GM12891 (cell line): ENCODE measurements at regions not wholly inside any gene's neighbourhood (a gene's known extent, or its start where the extent isn't known, plus 50 kb on each side); places are given as distances from the start of the nearest gene placed in this dataset.

Experiments used
- DNase-seq: peaks from one replicate; pipeline ENCODE4 v3.0.0; 2011; ENCODE audit warnings: low spot score; ENCODE audit not compliant: insufficient read length
- FAIRE-seq: peaks from 2 replicates; lab custom pipeline; 2011; peaks lifted over from hg19 to GRCh38; lab: Jason Lieb, UNC
- PAX5 ChIP-seq: IDR thresholded peaks from 2 replicates; pipeline ENCODE4 v1.6.1; 2011; ENCODE audit warnings: low read length, moderate library complexity, mild to moderate bottlenecking; ENCODE audit not compliant: insufficient read depth, severe bottlenecking
- POLR2A ChIP-seq: IDR thresholded peaks from 2 replicates; pipeline ENCODE4 v1.6.1; 2011; ENCODE audit warnings: low read depth, low read length, control low read depth
- POLR2AphosphoS5 ChIP-seq: IDR thresholded peaks from 2 replicates; pipeline ENCODE4 v1.6.1; 2011; ENCODE audit warnings: low read depth, low read length, control low read depth
- POU2F2 ChIP-seq: IDR thresholded peaks from 2 replicates; pipeline ENCODE4 v1.6.1; 2011; ENCODE audit warnings: low read depth, mild to moderate bottlenecking, control low read depth, low read length, moderate library complexity
- SPI1 ChIP-seq: IDR thresholded peaks from 2 replicates; pipeline ENCODE4 v1.6.1; 2011; ENCODE audit warnings: low read depth, low read length, control low read depth
- TAF1 ChIP-seq: IDR thresholded peaks from 2 replicates; pipeline ENCODE4 v1.6.1; 2011; ENCODE audit warnings: low read depth, low read length, control low read depth

GRCh38 chr5:30928956-30929355 is 264.5 kb upstream of the CDH6 start:
- DNase-seq, result no peak
- no peak for FAIRE-seq
- TF ChIP-seq PAX5 (no peak), SPI1 (no peak), POLR2AphosphoS5 (no peak), TAF1 (no peak), POLR2A (no peak)

DNA sequence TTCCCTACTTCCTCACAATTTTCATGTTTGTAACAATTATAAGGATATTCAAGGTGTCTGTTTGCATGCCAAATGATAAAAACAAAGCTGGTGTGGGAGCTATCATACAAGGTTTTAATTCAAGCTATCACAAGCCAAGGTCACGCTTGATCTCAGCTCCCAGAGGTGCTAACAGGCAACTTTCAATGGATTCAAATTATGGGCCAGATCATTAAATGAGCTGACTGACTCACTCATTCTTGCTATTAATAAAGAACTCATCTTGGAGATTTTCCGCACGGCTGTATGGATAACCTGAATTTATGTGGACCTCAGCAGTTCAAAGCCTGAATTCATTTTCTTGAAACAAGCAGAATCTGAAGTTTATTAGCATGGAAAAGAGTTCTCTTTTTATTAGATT is 267.3 kb upstream of the CDH6 start:
- DNase-seq, result no peak
- FAIRE-seq, result no peak
- TF ChIP-seq POU2F2 (no peak), TAF1 (no peak), POLR2A (no peak), SPI1 (no peak), PAX5 (no peak), POLR2AphosphoS5 (no peak)

DNA sequence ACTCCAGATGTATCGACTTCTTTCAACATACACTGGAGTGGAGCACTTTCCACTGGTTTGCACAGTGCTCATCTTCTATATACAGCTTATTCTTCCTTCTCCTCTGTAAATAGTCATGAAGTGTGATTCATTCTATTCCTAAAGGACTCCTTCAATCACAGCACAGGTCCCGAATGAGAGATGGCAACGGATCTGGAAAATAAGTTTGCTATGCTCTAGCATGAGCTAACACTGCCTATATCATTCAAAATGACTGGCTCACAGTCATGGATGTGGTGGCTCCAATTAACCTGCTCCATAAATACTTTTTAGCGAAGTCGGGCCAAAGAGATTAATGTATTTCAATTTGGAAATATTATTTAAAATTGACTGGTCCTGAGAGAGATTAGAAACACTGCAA is 272.1 kb upstream of the CDH6 start:
- DNase-seq (no peak), FAIRE-seq (no peak)
- TF ChIP-seq POLR2AphosphoS5 (no peak), POLR2A (no peak), TAF1 (no peak), PAX5 (no peak), SPI1 (no peak), POU2F2 (no peak)

DNA sequence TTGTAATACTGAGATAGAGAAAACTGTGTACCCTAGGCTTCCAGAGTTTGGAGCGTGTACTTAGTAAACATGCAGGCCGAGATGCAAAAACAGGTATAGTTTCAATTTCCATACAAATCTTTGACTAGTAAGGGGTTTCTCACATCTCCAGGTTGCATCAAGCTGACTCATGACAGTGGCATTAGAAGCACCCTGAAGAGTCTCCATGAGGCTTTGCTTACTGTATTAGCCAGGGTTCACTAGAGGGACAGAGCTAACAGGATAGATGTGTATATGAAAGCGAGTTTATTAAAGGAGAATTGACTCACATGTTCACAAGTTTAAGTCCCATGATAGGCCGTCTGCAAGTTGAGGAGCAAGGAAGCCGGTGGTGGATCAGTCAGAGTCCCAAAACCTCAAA is 275.3 kb upstream of the CDH6 start:
- TF ChIP-seq TAF1, result no peak
- TF ChIP-seq PAX5, result no peak
- no peak for TF ChIP-seq POLR2AphosphoS5
- TF ChIP-seq POLR2A, result no peak
- TF ChIP-seq POU2F2, result no peak
- no peak for DNase-seq
- no peak for FAIRE-seq

DNA sequence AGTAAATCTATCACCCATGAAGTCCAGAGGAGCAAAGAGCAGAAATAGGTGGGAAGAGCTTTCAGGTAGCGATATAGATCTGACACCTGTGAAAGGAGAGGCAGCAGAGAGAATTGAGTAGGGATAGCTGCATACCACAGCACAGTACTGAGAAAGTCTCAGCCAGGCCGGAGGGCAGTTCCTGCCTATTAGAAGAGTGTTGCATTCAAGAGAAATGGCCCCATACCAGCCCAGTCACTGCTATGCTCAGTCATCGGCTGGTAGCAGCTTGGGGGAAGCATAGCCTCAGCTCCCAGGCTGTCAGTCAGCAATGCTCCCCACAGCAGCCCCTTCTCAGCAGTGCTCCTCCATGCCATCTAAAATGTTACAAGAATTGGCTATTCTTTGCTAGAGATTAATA is 285.1 kb upstream of the CDH6 start:
- TF ChIP-seq POLR2A, result no peak
- TF ChIP-seq SPI1, result no peak
- TF ChIP-seq POU2F2, result no peak
- no peak for TF ChIP-seq POLR2AphosphoS5
- no peak for TF ChIP-seq TAF1
- TF ChIP-seq PAX5, result no peak
- DNase-seq (no peak), FAIRE-seq (no peak)

- FAIRE-seq, result no peak
- no peak for DNase-seq
- no peak for TF ChIP-seq PAX5
- no peak for TF ChIP-seq TAF1
- TF ChIP-seq POLR2A, result no peak
- no peak for TF ChIP-seq POU2F2
- no peak for TF ChIP-seq SPI1
- TF ChIP-seq POLR2AphosphoS5, result no peak
These were observed 293.1 kb upstream of the CDH6 start for GRCh38 chr5:30900367-30900766.

DNA sequence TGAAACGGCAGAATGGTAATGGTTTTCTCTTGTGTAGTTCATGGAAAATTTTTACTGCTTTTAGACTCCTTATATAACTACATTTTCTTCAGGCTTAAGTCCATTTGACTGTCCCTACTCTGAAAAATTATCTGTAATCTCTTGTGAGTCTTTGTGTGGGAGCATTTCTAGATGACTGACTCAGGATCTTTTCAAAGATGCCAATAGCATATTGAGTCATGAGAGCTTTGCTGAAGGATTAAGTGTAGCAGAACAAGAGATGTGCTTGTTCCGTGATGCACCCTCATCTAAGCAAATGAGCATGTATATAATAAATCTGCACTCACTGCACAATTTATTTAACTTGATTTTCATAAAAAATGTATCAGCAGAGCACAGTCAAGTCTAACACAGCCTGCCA is 298.7 kb upstream of the CDH6 start:
- TF ChIP-seq SPI1 (no peak), PAX5 (no peak), POLR2A (no peak), POU2F2 (no peak), POLR2AphosphoS5 (no peak), TAF1 (no peak)
- DNase-seq (no peak), FAIRE-seq (no peak)

DNA sequence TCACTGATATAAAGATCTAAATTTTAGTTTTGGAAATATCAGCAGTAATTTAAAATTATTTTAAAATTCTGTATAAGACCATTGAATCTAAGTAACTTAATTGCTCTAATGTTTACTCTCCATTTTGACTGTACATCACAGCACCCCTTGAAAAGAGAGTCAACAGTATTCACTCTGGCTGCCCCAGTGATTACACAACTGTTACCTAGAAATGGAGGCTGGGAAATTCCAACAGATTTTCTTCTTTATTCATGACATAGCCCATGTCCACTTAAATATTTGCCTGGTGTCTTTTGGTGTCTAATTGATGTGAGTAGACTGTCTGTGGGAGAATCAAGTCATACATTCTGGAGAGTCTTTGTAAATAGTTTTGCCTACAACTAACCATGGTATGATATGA is 301.8 kb upstream of the CDH6 start:
- no peak for FAIRE-seq
- TF ChIP-seq TAF1 (no peak), POLR2AphosphoS5 (no peak), POU2F2 (no peak), POLR2A (no peak), PAX5 (no peak)
- DNase-seq, result no peak

GRCh38 chr5:30890377-30890776 is 303.1 kb upstream of the CDH6 start:
- TF ChIP-seq PAX5 (no peak), SPI1 (no peak)
- FAIRE-seq (no peak), DNase-seq (no peak)

DNA sequence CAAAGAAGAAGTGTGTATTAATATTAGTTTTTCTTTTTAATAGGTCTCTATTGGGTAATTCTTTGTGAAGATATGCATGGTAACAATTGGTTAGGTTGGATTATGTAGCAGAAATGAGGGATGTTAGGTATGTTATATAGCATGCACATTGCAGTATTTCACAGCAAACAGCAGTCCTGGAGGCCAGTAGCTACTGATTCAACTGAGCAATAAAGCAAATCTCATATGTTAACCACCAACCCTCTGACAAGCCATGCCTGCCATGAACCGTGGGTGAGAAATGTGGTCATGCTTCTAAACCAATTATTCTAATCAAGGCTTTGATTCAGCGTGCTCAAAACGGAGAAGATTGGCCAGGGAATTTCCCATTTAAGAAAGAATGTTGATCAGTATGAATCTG is 313.0 kb upstream of the CDH6 start:
- no peak for DNase-seq
- FAIRE-seq, result no peak
- TF ChIP-seq SPI1 (no peak), TAF1 (no peak), PAX5 (no peak), POU2F2 (no peak), POLR2AphosphoS5 (no peak), POLR2A (no peak)

- DNase-seq (no peak), FAIRE-seq (no peak)
- TF ChIP-seq POLR2A (no peak), PAX5 (no peak), POU2F2 (no peak), POLR2AphosphoS5 (no peak), SPI1 (no peak), TAF1 (no peak)
These were observed 313.6 kb upstream of the CDH6 start for GRCh38 chr5:30879887-30880286.
